DND-41 (cell line): ENCODE measurements at regions not wholly inside any gene's neighbourhood (a gene's known extent, or its start where the extent isn't known, plus 50 kb on each side); places are given as distances from the start of the nearest gene placed in this dataset.

Experiments
- EZH2 ChIP-seq: IDR thresholded peaks from 3 replicates; pipeline ENCODE4 v1.6.1; 2012; ENCODE audit warnings: borderline replicate concordance, low read depth, mild to moderate bottlenecking, moderate library complexity, low read length, inconsistent platforms; ENCODE audit not compliant: severe bottlenecking
- TF ChIP-seq, protein P1 (sequence below): IDR thresholded peaks from 2 replicates; pipeline ENCODE4 v1.5.1; 2012; ENCODE audit warnings: borderline replicate concordance, low read length, moderate library complexity, mild to moderate bottlenecking; ENCODE audit not compliant: poor library complexity, severe bottlenecking; ENCODE audit errors: extremely low read depth

DNA sequence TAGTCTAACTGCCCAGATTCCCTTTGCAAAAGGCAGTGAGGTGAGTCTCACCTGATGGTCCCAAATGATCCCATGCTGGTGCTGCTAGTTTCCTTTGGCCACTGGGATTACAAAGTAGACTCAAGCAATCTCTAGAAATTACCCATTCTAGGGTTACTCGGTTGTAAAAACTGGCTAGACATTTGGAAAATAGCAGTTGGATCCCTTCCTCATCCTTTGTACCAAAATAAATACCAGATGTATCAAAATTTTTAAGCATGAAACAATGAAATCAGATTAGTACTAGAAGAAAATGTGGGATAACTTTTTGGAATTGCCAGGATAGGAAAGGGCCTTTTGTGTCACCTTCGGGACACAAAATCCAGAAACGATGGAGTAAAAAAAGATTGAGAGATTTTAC, 112.9 kb upstream of the TOP1 start:
- TF ChIP-seq, protein P1, sequence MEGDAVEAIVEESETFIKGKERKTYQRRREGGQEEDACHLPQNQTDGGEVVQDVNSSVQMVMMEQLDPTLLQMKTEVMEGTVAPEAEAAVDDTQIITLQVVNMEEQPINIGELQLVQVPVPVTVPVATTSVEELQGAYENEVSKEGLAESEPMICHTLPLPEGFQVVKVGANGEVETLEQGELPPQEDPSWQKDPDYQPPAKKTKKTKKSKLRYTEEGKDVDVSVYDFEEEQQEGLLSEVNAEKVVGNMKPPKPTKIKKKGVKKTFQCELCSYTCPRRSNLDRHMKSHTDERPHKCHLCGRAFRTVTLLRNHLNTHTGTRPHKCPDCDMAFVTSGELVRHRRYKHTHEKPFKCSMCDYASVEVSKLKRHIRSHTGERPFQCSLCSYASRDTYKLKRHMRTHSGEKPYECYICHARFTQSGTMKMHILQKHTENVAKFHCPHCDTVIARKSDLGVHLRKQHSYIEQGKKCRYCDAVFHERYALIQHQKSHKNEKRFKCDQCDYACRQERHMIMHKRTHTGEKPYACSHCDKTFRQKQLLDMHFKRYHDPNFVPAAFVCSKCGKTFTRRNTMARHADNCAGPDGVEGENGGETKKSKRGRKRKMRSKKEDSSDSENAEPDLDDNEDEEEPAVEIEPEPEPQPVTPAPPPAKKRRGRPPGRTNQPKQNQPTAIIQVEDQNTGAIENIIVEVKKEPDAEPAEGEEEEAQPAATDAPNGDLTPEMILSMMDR, result no peak
- TF ChIP-seq EZH2, result no peak
